ENCODE measurements at regions not wholly inside any gene's neighbourhood (a gene's known extent, or its start where the extent isn't known, plus 50 kb on each side); places are given as distances from the start of the nearest gene placed in this dataset.

DNA sequence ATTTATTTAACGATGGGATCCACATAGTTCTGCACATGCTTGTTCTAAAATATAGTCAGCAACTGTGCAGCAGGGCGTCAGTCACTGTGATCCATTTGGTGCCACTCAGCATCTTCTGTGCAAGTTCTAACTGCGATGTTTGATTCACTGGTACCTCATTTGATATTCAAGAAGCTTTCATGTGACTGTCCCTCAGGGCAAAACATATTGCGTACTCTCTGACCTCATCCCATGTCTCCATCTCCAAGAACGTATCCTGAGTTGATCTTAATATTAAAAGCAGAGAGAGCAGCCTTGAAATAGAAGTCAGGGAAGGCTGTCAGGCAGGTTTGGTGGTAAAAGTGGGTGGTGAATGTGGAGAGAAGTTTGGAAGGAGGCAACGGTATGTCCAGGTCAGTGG, 116.5 kb upstream of the ATP10B start:
- TF ChIP-seq, protein P1, sequence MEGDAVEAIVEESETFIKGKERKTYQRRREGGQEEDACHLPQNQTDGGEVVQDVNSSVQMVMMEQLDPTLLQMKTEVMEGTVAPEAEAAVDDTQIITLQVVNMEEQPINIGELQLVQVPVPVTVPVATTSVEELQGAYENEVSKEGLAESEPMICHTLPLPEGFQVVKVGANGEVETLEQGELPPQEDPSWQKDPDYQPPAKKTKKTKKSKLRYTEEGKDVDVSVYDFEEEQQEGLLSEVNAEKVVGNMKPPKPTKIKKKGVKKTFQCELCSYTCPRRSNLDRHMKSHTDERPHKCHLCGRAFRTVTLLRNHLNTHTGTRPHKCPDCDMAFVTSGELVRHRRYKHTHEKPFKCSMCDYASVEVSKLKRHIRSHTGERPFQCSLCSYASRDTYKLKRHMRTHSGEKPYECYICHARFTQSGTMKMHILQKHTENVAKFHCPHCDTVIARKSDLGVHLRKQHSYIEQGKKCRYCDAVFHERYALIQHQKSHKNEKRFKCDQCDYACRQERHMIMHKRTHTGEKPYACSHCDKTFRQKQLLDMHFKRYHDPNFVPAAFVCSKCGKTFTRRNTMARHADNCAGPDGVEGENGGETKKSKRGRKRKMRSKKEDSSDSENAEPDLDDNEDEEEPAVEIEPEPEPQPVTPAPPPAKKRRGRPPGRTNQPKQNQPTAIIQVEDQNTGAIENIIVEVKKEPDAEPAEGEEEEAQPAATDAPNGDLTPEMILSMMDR (IDR thresholded peaks at IDR 0.05; ENCODE audit: low read depth, low read length): no peak
- no peaks in the 10 kb centered on the region for H3K4me1 ChIP-seq (ENCODE audit: low read depth)
- no peaks in the 10 kb centered on the region for H3K9me3 ChIP-seq (ENCODE audit: low read depth)
- DNase-seq (ENCODE audit: low read depth in 1 of 2, low spot score in 1 of 2): no peak
- no peak overlapping the region for H3K27ac ChIP-seq
- no peaks in the 10 kb centered on the region for H3K36me3 ChIP-seq
- H3K4me3 ChIP-seq: no peak overlapping the region
- no peaks in the 10 kb centered on the region for H3K27me3 ChIP-seq

DNA sequence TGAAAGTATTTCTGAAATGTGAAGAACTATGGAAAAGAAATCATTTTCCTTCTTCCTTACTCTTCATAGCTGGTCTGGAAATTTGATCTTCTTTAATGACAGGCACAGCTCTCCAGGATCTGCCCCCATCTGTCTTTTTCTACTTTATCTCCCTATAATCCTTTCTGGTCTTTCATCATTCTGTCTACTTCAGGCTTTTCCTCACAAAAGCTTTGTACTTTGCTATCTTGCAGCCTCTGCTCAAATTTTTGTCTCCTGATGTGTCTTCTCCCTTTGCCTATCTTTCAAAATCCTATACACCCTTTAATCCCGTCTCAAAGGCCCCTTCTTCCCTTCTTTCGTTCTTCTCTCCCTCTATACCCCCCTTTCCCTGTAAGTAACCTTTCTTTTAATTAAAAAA, 114.9 kb upstream of the ATP10B start:
- Histone ChIP-seq H3K27ac (no peak overlapping the region), H3K36me3 (no peaks in the 10 kb centered on the region), H3K27me3 (no peaks in the 10 kb centered on the region), H3K4me3 (no peak overlapping the region), H3K9me3 (ENCODE audit: low read depth) (no peaks in the 10 kb centered on the region), H3K4me1 (ENCODE audit: low read depth) (no peaks in the 10 kb centered on the region)
- TF ChIP-seq, protein P1 (IDR thresholded peaks at IDR 0.05; ENCODE audit: low read depth, low read length): no peak
- DNase-seq (ENCODE audit: low read depth in 1 of 2, low spot score in 1 of 2): no peak

DNA sequence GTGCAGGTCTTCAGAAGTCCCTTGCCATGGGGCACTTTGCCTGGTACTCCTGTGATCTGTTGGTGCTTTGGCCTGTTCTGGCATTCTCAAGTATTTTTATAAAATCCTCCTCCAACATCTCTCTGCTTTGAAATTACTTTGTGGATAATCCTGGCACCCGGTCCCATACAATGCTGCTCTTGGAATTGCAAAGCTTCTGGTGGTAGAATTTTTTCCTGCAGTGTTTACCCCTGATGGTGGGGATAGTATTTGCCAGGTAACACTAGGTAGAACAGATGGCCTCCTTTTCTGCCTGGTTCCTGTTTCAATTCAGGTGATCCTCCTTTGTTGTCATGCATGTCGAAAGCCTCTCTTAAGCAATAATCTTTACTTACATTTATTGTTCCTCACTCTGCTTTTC, 109.8 kb upstream of the ATP10B start:
- H3K4me3 ChIP-seq: no peak overlapping the region
- no peak for DNase-seq (ENCODE audit: low read depth in 1 of 2, low spot score in 1 of 2)
- TF ChIP-seq, protein P1 (IDR thresholded peaks at IDR 0.05; ENCODE audit: low read depth, low read length): no peak
- H3K27ac ChIP-seq: no peak overlapping the region
- H3K9me3 ChIP-seq (ENCODE audit: low read depth): no peaks in the 10 kb centered on the region
- no peaks in the 10 kb centered on the region for H3K36me3 ChIP-seq
- no peaks in the 10 kb centered on the region for H3K27me3 ChIP-seq
- no peaks in the 10 kb centered on the region for H3K4me1 ChIP-seq (ENCODE audit: low read depth)

DNA sequence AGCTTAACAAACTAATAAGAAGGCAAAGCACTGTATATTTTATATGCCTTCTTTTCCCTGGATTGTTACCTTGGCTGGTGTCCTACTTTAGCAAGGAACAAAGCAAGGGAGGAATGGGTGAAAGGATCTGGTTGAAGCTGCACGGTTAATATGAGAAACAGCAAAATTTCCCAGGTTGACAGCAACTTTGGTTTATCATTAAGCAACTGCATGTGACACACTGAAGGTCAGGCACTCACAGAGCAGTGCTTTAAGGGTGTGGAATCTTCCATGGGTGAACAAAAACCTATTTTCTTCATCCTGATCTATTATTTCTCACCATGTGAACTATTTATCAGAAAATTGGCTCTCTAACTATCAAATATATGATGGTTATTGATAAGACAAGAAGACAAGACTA, 109.0 kb upstream of the ATP10B start:
- H3K27me3 ChIP-seq: no peaks in the 10 kb centered on the region
- H3K27ac ChIP-seq: no peak overlapping the region
- H3K4me3 ChIP-seq: no peak overlapping the region

DNA sequence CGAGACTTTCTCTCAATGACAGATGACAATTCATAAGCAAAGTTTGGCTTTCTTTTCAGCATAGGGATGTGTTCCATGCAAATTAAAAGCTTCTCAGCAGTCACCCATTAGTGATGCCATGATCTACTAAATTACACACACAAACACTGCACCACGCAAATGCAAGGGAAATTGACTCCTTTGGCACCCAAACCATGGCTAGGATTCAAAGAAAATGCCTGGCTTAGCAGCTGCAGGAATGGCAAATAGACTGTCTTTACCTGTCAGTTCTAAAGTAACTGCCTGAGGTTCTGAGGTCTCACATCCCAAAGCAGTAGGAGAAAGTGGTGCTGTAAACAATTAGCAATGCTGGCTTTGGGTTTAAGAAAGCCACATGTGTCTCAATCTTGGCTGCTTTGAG, 108.6 kb upstream of the ATP10B start:
- Histone ChIP-seq H3K36me3 (no peaks in the 10 kb centered on the region), H3K4me3 (no peak overlapping the region), H3K27me3 (no peaks in the 10 kb centered on the region), H3K9me3 (ENCODE audit: low read depth) (no peaks in the 10 kb centered on the region), H3K4me1 (ENCODE audit: low read depth) (no peaks in the 10 kb centered on the region), H3K27ac (no peak overlapping the region)
- TF ChIP-seq, protein P1 (IDR thresholded peaks at IDR 0.05; ENCODE audit: low read depth, low read length): no peak
- DNase-seq (ENCODE audit: low read depth in 1 of 2, low spot score in 1 of 2): no peak

More for the DNA sequence above, 109.0 kb upstream of the ATP10B start:
- DNase-seq (ENCODE audit: low read depth in 1 of 2, low spot score in 1 of 2): no peak
- Histone ChIP-seq H3K9me3 (ENCODE audit: low read depth) (no peaks in the 10 kb centered on the region), H3K4me1 (ENCODE audit: low read depth) (no peaks in the 10 kb centered on the region), H3K36me3 (no peaks in the 10 kb centered on the region)
- TF ChIP-seq, protein P1 (IDR thresholded peaks at IDR 0.05; ENCODE audit: low read depth, low read length): no peak

DNA sequence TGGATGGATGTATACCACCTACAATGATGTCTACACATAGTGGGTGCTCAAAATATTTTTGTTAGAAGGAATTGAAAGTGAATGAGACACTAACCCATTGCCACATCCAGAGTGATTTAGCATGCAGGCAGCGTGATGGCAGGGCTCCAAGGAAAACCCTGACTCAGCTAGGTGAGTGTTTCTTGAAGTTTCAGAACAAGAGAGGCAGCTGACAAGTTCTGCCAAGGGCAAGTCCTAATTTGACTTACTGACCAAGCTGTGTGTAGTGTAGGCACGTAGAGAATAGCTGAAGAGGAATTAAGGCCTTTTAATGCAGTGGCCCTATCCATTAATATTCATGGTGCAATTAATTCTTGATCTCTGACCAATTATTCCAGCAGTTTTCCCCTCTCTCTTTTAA, 107.8 kb upstream of the ATP10B start:
- TF ChIP-seq, protein P1 (IDR thresholded peaks at IDR 0.05; ENCODE audit: low read depth, low read length): no peak
- no peaks in the 10 kb centered on the region for H3K9me3 ChIP-seq (ENCODE audit: low read depth)
- H3K4me3 ChIP-seq: no peak overlapping the region
- no peaks in the 10 kb centered on the region for H3K36me3 ChIP-seq
- no peak overlapping the region for H3K27ac ChIP-seq
- H3K27me3 ChIP-seq: no peaks in the 10 kb centered on the region
- no peaks in the 10 kb centered on the region for H3K4me1 ChIP-seq (ENCODE audit: low read depth)
- no peak for DNase-seq (ENCODE audit: low read depth in 1 of 2, low spot score in 1 of 2)
